ENCODE measurements at regions not wholly inside any gene's neighbourhood (a gene's known extent, or its start where the extent isn't known, plus 50 kb on each side); places are given as distances from the start of the nearest gene placed in this dataset.

- Histone ChIP-seq H3K9me3 (replicated peaks; ENCODE audit: low read length) (no peaks in the 10 kb centered on the region), H3K4me2 (ENCODE audit: low read length) (no peak overlapping the region), H3K36me3 (ENCODE audit: insufficient read depth, low read length) (no peaks in the 10 kb centered on the region), H3K4me3 (ENCODE audit: low read length) (no peak overlapping the region), H3K9ac (ENCODE audit: low read depth, low read length) (no peak overlapping the region), H3K27me3 (ENCODE audit: control insufficient read depth, insufficient read depth, low read length) (no peaks in the 10 kb centered on the region), H3K4me1 (ENCODE audit: control insufficient read depth, insufficient read depth, low read length) (peaks cover 16% of the 10 kb centered on the region)
Measured at GRCh38 chr2:8212239-8212638, 469.6 kb upstream of the ID2 start.

- no peak overlapping the region for H3K9ac ChIP-seq (ENCODE audit: low read depth, low read length)
- no peaks in the 10 kb centered on the region for H3K27me3 ChIP-seq (ENCODE audit: control insufficient read depth, insufficient read depth, low read length)
- no peak overlapping the region for H3K4me2 ChIP-seq (ENCODE audit: low read length)
- no peaks in the 10 kb centered on the region for H3K36me3 ChIP-seq (ENCODE audit: insufficient read depth, low read length)
- peaks cover 16% of the 10 kb centered on the region for H3K4me1 ChIP-seq (ENCODE audit: control insufficient read depth, insufficient read depth, low read length)
- no peaks in the 10 kb centered on the region for H3K9me3 ChIP-seq (replicated peaks; ENCODE audit: low read length)
- no peak overlapping the region for H3K4me3 ChIP-seq (ENCODE audit: low read length)
Measured at GRCh38 chr2:8214036-8214615, 467.7 kb upstream of the ID2 start.

- H3K9ac ChIP-seq (ENCODE audit: low read depth, low read length), result no peak overlapping the region
- no peaks in the 10 kb centered on the region for H3K36me3 ChIP-seq (ENCODE audit: insufficient read depth, low read length)
- H3K27me3 ChIP-seq (ENCODE audit: control insufficient read depth, insufficient read depth, low read length), result no peaks in the 10 kb centered on the region
- no peak overlapping the region for H3K4me3 ChIP-seq (ENCODE audit: low read length)
- H3K9me3 ChIP-seq (replicated peaks; ENCODE audit: low read length), result no peaks in the 10 kb centered on the region
- H3K4me1 ChIP-seq (ENCODE audit: control insufficient read depth, insufficient read depth, low read length), result peaks cover 28% of the 10 kb centered on the region
- H3K4me2 ChIP-seq (ENCODE audit: low read length), result no peak overlapping the region
Measured at GRCh38 chr2:8215159-8215863, 466.5 kb upstream of the ID2 start.

- no peaks in the 10 kb centered on the region for H3K36me3 ChIP-seq (ENCODE audit: insufficient read depth, low read length)
Measured at GRCh38 chr2:8215982-8216381, 465.9 kb upstream of the ID2 start.

GRCh38 chr2:8216397-8216796, 465.5 kb upstream of the ID2 start:
- Histone ChIP-seq H3K9me3 (replicated peaks; ENCODE audit: low read length) (no peaks in the 10 kb centered on the region), H3K9ac (ENCODE audit: low read depth, low read length) (no peak overlapping the region), H3K4me1 (ENCODE audit: control insufficient read depth, insufficient read depth, low read length) (peaks cover 33% of the 10 kb centered on the region), H3K4me3 (ENCODE audit: low read length) (no peak overlapping the region), H3K27me3 (ENCODE audit: control insufficient read depth, insufficient read depth, low read length) (no peaks in the 10 kb centered on the region), H3K36me3 (ENCODE audit: insufficient read depth, low read length) (no peaks in the 10 kb centered on the region), H3K4me2 (ENCODE audit: low read length) (no peak overlapping the region)

More at GRCh38 chr2:8215982-8216381, 465.9 kb upstream of the ID2 start:
- Histone ChIP-seq H3K4me1 (ENCODE audit: control insufficient read depth, insufficient read depth, low read length) (peaks cover 33% of the 10 kb centered on the region), H3K27me3 (ENCODE audit: control insufficient read depth, insufficient read depth, low read length) (no peaks in the 10 kb centered on the region), H3K4me2 (ENCODE audit: low read length) (no peak overlapping the region), H3K9ac (ENCODE audit: low read depth, low read length) (no peak overlapping the region), H3K9me3 (replicated peaks; ENCODE audit: low read length) (no peaks in the 10 kb centered on the region), H3K4me3 (ENCODE audit: low read length) (no peak overlapping the region)

GRCh38 chr2:8217468-8218030, 464.3 kb upstream of the ID2 start:
- Histone ChIP-seq H3K36me3 (ENCODE audit: insufficient read depth, low read length) (no peaks in the 10 kb centered on the region), H3K27me3 (ENCODE audit: control insufficient read depth, insufficient read depth, low read length) (no peaks in the 10 kb centered on the region), H3K9me3 (replicated peaks; ENCODE audit: low read length) (no peaks in the 10 kb centered on the region), H3K9ac (ENCODE audit: low read depth, low read length) (no peak overlapping the region), H3K4me1 (ENCODE audit: control insufficient read depth, insufficient read depth, low read length) (peaks cover 33% of the 10 kb centered on the region), H3K4me2 (ENCODE audit: low read length) (no peak overlapping the region), H3K4me3 (ENCODE audit: low read length) (no peak overlapping the region)

- no peak overlapping the region for H3K4me3 ChIP-seq (ENCODE audit: low read length)
- H3K27me3 ChIP-seq (ENCODE audit: control insufficient read depth, insufficient read depth, low read length), result no peaks in the 10 kb centered on the region
- H3K4me1 ChIP-seq (ENCODE audit: control insufficient read depth, insufficient read depth, low read length), result peaks cover 29% of the 10 kb centered on the region
- H3K9me3 ChIP-seq (replicated peaks; ENCODE audit: low read length), result no peaks in the 10 kb centered on the region
- H3K4me2 ChIP-seq (ENCODE audit: low read length), result no peak overlapping the region
- H3K36me3 ChIP-seq (ENCODE audit: insufficient read depth, low read length), result no peaks in the 10 kb centered on the region
- no peak overlapping the region for H3K9ac ChIP-seq (ENCODE audit: low read depth, low read length)
Measured at GRCh38 chr2:8219096-8219495, 462.8 kb upstream of the ID2 start.

GRCh38 chr2:8219631-8220355, 462.1 kb upstream of the ID2 start:
- Histone ChIP-seq H3K27me3 (ENCODE audit: control insufficient read depth, insufficient read depth, low read length) (no peaks in the 10 kb centered on the region), H3K4me2 (ENCODE audit: low read length) (peak overlapping the region; percentile 30), H3K4me1 (ENCODE audit: control insufficient read depth, insufficient read depth, low read length) (peaks cover 25% of the 10 kb centered on the region), H3K4me3 (ENCODE audit: low read length) (no peak overlapping the region), H3K36me3 (ENCODE audit: insufficient read depth, low read length) (no peaks in the 10 kb centered on the region), H3K9ac (ENCODE audit: low read depth, low read length) (no peak overlapping the region), H3K9me3 (replicated peaks; ENCODE audit: low read length) (no peaks in the 10 kb centered on the region)

- Histone ChIP-seq H3K36me3 (ENCODE audit: insufficient read depth, low read length) (no peaks in the 10 kb centered on the region), H3K9me3 (replicated peaks; ENCODE audit: low read length) (no peaks in the 10 kb centered on the region), H3K4me1 (ENCODE audit: control insufficient read depth, insufficient read depth, low read length) (peaks cover 17% of the 10 kb centered on the region), H3K27me3 (ENCODE audit: control insufficient read depth, insufficient read depth, low read length) (no peaks in the 10 kb centered on the region), H3K4me3 (ENCODE audit: low read length) (no peak overlapping the region), H3K4me2 (ENCODE audit: low read length) (no peak overlapping the region), H3K9ac (ENCODE audit: low read depth, low read length) (no peak overlapping the region)
Measured at GRCh38 chr2:8222979-8223694, 458.7 kb upstream of the ID2 start.

GRCh38 chr2:8223695-8224346, 458.0 kb upstream of the ID2 start:
- no peaks in the 10 kb centered on the region for H3K27me3 ChIP-seq (ENCODE audit: control insufficient read depth, insufficient read depth, low read length)
- H3K4me2 ChIP-seq (ENCODE audit: low read length), result no peak overlapping the region
- H3K9me3 ChIP-seq (replicated peaks; ENCODE audit: low read length), result no peaks in the 10 kb centered on the region
- H3K4me3 ChIP-seq (ENCODE audit: low read length), result no peak overlapping the region
- H3K36me3 ChIP-seq (ENCODE audit: insufficient read depth, low read length), result no peaks in the 10 kb centered on the region
- no peak overlapping the region for H3K9ac ChIP-seq (ENCODE audit: low read depth, low read length)
- H3K4me1 ChIP-seq (ENCODE audit: control insufficient read depth, insufficient read depth, low read length), result peaks cover 17% of the 10 kb centered on the region

All from skeletal muscle satellite cell (primary cell).